HCT116 (cell line): ENCODE measurements at regions not wholly inside any gene's neighbourhood (a gene's known extent, or its start where the extent isn't known, plus 50 kb on each side); places are given as distances from the start of the nearest gene placed in this dataset.

Source experiments
- ATAC-seq: fragments of 200-7000 bp; cut with Tn5 transposase; 2 replicates; pipeline ENCODE4 v1.9.1; 2020; ENCODE audit warnings: mild to moderate bottlenecking, moderate library complexity
- BruUV-seq: library from RNA; stranded (reverse); fragments of 400-500 nt; replicated peaks from 2 replicates; lab custom pipeline; 2021; lab: Mats Ljungman, UMichigan
- CTCF ChIA-PET: fragments of 300-600 bp; sonication (Branson Sonifier 250); formaldehyde crosslinking; loops from one replicate; lab custom pipeline; 2021; ENCODE audit warnings: antibody characterized with exemption; lab: Charles Lee
- POLR2A ChIA-PET: fragments of 300-600, 350-600 bp; sonication (Branson Sonifier 250); formaldehyde crosslinking; loops from one replicate; lab custom pipeline; 2021; ENCODE audit warnings: antibody characterized with exemption; lab: Charles Lee
- RAD21 ChIA-PET, 2 experiments: fragments of 300-600 bp; sonication (Branson Sonifier 250); formaldehyde crosslinking; loops; one replicate each; lab custom pipeline; 2023; ENCODE audit warnings: low total read pairs in 2 of 2; ENCODE audit not compliant: uncharacterized antibody in 2 of 2, unreplicated experiment in 2 of 2, low non-redundant PET in 1 of 2; lab: Charles Lee
- DNase-seq: peaks from one replicate; pipeline ENCODE4 v3.0.0-alpha.2; 2010; ENCODE audit warnings: low read depth, low spot score
- H2AFZ ChIP-seq: fragments of 200-600 bp; shearing (Covaris generic), sonication (generic); 2 replicates; pipeline ENCODE4 v1.6.1; 2017; ENCODE audit warnings: low read depth, mixed run types, mixed read lengths, antibody characterized with exemption, low read length; ENCODE audit not compliant: poor library complexity, severe bottlenecking
- H3K27ac ChIP-seq: 2 replicates; pipeline ENCODE4 v1.5.1; 2012; ENCODE audit warnings: low read depth, low read length
- H3K27me3 ChIP-seq: fragments of 200-600 bp; sonication (generic); 2 replicates; pipeline ENCODE4 v1.6.1; 2016; ENCODE audit warnings: mixed run types, low read length, mixed read lengths; ENCODE audit not compliant: insufficient read depth
- H3K36me3 ChIP-seq, 2 experiments: fragments of 200-500 bp in 1 of 2; fragments of 200-600 bp in 1 of 2; sonication (Bioruptor generic) in 1 of 2; sonication (generic) in 1 of 2; 2 replicates each; pipeline versions ENCODE4 v1.5.1 to v1.6.1; 2014 to 2016; ENCODE audit warnings: low read length in 2 of 2, inconsistent platforms in 1 of 2, mixed read lengths in 1 of 2, mixed run types in 1 of 2; ENCODE audit not compliant: insufficient read depth in 2 of 2, control insufficient read depth in 1 of 2
- H3K4me1 ChIP-seq, 2 experiments: fragments of 200-600 bp in 1 of 2; sonication (generic) in 1 of 2; 2 replicates each; pipeline versions ENCODE4 v1.5.1 to v1.6.1; 2012 to 2017; ENCODE audit warnings: low read length in 2 of 2, inconsistent platforms in 1 of 2, mild to moderate bottlenecking in 1 of 2, mixed read lengths in 1 of 2, mixed run types in 1 of 2, moderate library complexity in 1 of 2; ENCODE audit not compliant: insufficient read depth in 2 of 2, control insufficient read depth in 1 of 2
- H3K4me2 ChIP-seq: fragments of 200-600 bp; sonication (generic); 2 replicates; pipeline ENCODE4 v1.6.1; 2017; ENCODE audit warnings: mixed run types, low read length, mixed read lengths
- H3K4me3 ChIP-seq, 2 experiments: fragments of 200-600 bp in 1 of 2; sonication (generic) in 1 of 2; replicated peaks in 1 of 2; 2 replicates each; pipeline ENCODE4 v1.5.1; 2011 to 2016; ENCODE audit warnings: low read length in 2 of 2, control low read depth in 1 of 2, low read depth in 1 of 2, mild to moderate bottlenecking in 1 of 2, mixed read lengths in 1 of 2, mixed run types in 1 of 2
- H3K79me2 ChIP-seq: fragments of 200-600 bp; sonication (generic); 2 replicates; pipeline ENCODE4 v1.6.1; 2017; ENCODE audit warnings: mild to moderate bottlenecking, mixed run types, low read length, moderate library complexity, mixed read lengths; ENCODE audit not compliant: insufficient read depth
- H3K9ac ChIP-seq: fragments of 200-600 bp; sonication (generic); 2 replicates; pipeline ENCODE4 v1.6.1; 2016; ENCODE audit warnings: low read length, mixed read lengths
- H3K9me2 ChIP-seq: fragments of 200-600 bp; sonication (generic), shearing (Covaris generic); 2 replicates; pipeline ENCODE4 v1.6.1; 2017; ENCODE audit warnings: mixed run types, mild to moderate bottlenecking, moderate library complexity; ENCODE audit not compliant: insufficient read depth
- H3K9me3 ChIP-seq, 2 experiments: fragments of 200-500 bp in 1 of 2; fragments of 200-600 bp in 1 of 2; sonication (Bioruptor generic) in 1 of 2; sonication (generic) in 1 of 2; 2 replicates each; pipeline ENCODE4 v1.6.1; 2014 to 2017; ENCODE audit warnings: low read length in 2 of 2, mixed read lengths in 2 of 2, inconsistent platforms in 1 of 2, low read depth in 1 of 2, mild to moderate bottlenecking in 1 of 2, mixed run types in 1 of 2, moderate library complexity in 1 of 2; ENCODE audit not compliant: control insufficient read depth in 1 of 2, insufficient read depth in 1 of 2
- H4K20me1 ChIP-seq: fragments of 200-600 bp; sonication (generic), shearing (Covaris generic); 2 replicates; pipeline ENCODE4 v1.6.1; 2017; ENCODE audit warnings: mixed run types, mild to moderate bottlenecking, moderate library complexity; ENCODE audit not compliant: insufficient read depth
- CBX3 ChIP-seq: IDR thresholded peaks from 2 replicates; pipeline ENCODE4 v1.6.1; 2012; ENCODE audit warnings: low read depth
- CTCF ChIP-seq, 3 experiments: fragments of 200-600 bp in 1 of 3; sonication (generic) in 1 of 3; IDR thresholded peaks in 2 of 3; conservative IDR thresholded peaks in 1 of 3; 2 replicates each; pipeline ENCODE4 v1.5.1; 2012 to 2017; ENCODE audit warnings: low read depth in 2 of 3, low read length in 2 of 3, antibody characterized with exemption in 1 of 3, borderline replicate concordance in 1 of 3, control low read depth in 1 of 3, mild to moderate bottlenecking in 1 of 3, mixed read lengths in 1 of 3, mixed run types in 1 of 3, moderate library complexity in 1 of 3; ENCODE audit not compliant: insufficient read depth in 1 of 3
- EGR1 ChIP-seq: IDR thresholded peaks from 2 replicates; pipeline ENCODE4 v1.6.1; 2012; ENCODE audit warnings: low read depth
- ELF1 ChIP-seq: IDR thresholded peaks from 2 replicates; pipeline ENCODE4 v1.6.1; 2012; ENCODE audit warnings: low read depth, borderline replicate concordance
- EZH2 ChIP-seq: fragments of 200-600 bp; sonication (generic); IDR thresholded peaks from 2 replicates; pipeline ENCODE4 v1.6.1; 2017; ENCODE audit warnings: antibody characterized with exemption, mixed run types
- EZH2phosphoT487 ChIP-seq: fragments of 200-600 bp; IDR thresholded peaks from 2 replicates; pipeline ENCODE4 v1.6.1; 2018; ENCODE audit warnings: antibody characterized with exemption, borderline replicate concordance
- FOSL1 ChIP-seq: IDR thresholded peaks from 2 replicates; pipeline ENCODE4 v1.6.1; 2012; ENCODE audit warnings: low read depth
- POLR2AphosphoS5 ChIP-seq: IDR thresholded peaks from 2 replicates; pipeline ENCODE4 v1.6.1; 2011; ENCODE audit warnings: mild to moderate bottlenecking, low read depth, low read length, moderate library complexity
- RAD21 ChIP-seq: IDR thresholded peaks from 2 replicates; pipeline ENCODE4 v1.6.1; 2012; ENCODE audit warnings: low read depth, mild to moderate bottlenecking
- SIN3A ChIP-seq: IDR thresholded peaks from 2 replicates; pipeline ENCODE4 v1.6.1; 2012; ENCODE audit warnings: low read depth
- SP1 ChIP-seq: IDR thresholded peaks from 2 replicates; pipeline ENCODE4 v1.6.1; 2012; ENCODE audit warnings: low read depth
- SRF ChIP-seq: IDR thresholded peaks from 2 replicates; pipeline ENCODE4 v1.6.1; 2012; ENCODE audit warnings: low read depth
- TCF7L2 ChIP-seq: IDR thresholded peaks from 2 replicates; pipeline ENCODE4 v1.7.0; 2011; ENCODE audit warnings: borderline replicate concordance, inconsistent platforms; ENCODE audit not compliant: insufficient read depth, insufficient read length; ENCODE audit errors: extremely low read depth
- ZFX ChIP-seq: fragments of 450-650 bp; IDR thresholded peaks from 2 replicates; pipeline ENCODE4 v1.6.1; 2017
- ZNF274 ChIP-seq: fragments of 200-500 bp; sonication (Bioruptor generic); IDR thresholded peaks from 2 replicates; pipeline ENCODE4 v1.6.1; 2014; ENCODE audit warnings: mild to moderate bottlenecking, low read depth, low read length, inconsistent platforms
- intact Hi-C: fragments of 100-400 bp; cut with micrococcal nuclease; formaldehyde crosslinking; loops from 2 replicates; pipeline ENCODE4 v1.10.0; 2022
- TF ChIP-seq, protein P1 (sequence below): IDR thresholded peaks from 2 replicates; pipeline ENCODE4 v1.6.1; 2012

DNA sequence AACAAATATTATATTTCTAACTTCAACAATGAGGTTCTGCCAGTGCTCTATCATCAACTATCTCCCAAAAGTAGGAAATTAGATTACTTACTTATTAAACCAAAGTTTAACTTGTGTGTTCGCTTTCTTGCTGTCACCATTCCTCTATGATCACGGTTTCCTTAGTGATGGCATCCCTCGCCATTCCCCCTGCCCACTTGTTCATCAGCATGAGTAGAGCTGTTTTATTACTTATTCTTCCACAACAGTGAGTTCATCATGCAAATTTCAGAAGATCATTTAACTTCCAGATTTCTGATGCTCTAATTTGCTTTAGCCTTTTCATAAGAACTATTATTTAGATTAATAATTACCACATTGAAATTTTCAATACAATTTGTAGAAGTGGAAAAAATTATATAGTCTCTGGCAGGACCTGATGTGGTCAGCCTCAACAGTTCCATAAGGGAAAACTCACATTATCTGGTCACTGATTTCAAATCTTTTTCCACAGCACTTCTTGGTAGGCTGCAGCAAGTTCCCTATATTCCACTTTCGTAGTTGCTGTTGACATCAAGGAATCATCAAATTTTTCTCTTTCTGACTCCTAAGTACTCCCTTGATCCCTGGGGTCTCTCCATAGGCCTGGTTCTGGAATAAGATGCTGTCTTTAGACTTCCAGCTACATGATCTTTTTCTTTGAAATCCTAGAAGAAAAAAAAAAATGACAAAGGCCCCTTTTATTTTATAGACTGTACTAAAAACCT is 174.6 kb downstream of the RASSF9 start (continued):
- no peak for TF ChIP-seq EZH2phosphoT487
- no peak for TF ChIP-seq CTCF (IDR thresholded peaks at IDR 0.05 in 2 of 3, conservative IDR thresholded peaks at IDR 0.05 in 1 of 3; ENCODE audit: borderline replicate concordance in 1 of 3, insufficient read depth in 1 of 3, low read depth in 2 of 3, low read length in 2 of 3)
- TF ChIP-seq FOSL1, result no peak
- TF ChIP-seq EZH2, result no peak
- TF ChIP-seq POLR2AphosphoS5, result no peak
- TF ChIP-seq CBX3, result no peak
- TF ChIP-seq SP1, result no peak
- TF ChIP-seq SIN3A, result no peak
- no peak for TF ChIP-seq SRF
- TF ChIP-seq ELF1, result no peak
- TF ChIP-seq EGR1, result no peak
- TF ChIP-seq ZFX, result no peak

- ATAC-seq, result no peak
- H4K20me1 ChIP-seq, result no peaks in the 10 kb centered on the region
- H3K27ac ChIP-seq, result no peak overlapping the region
- ChIA-PET POLR2A (no interaction called here), RAD21 (no interaction called here), CTCF (no interaction called here)
- no peak for DNase-seq
- TF ChIP-seq EZH2, result no peak
- no peak for TF ChIP-seq TCF7L2
- no peak for TF ChIP-seq CTCF (IDR thresholded peaks at IDR 0.05 in 2 of 3, conservative IDR thresholded peaks at IDR 0.05 in 1 of 3; ENCODE audit: borderline replicate concordance in 1 of 3, insufficient read depth in 1 of 3, low read depth in 2 of 3, low read length in 2 of 3)
- no peak for TF ChIP-seq RAD21
- no peak for TF ChIP-seq EZH2phosphoT487
- no peak for TF ChIP-seq SP1
- no peak for TF ChIP-seq ZNF274
- TF ChIP-seq, protein P1, sequence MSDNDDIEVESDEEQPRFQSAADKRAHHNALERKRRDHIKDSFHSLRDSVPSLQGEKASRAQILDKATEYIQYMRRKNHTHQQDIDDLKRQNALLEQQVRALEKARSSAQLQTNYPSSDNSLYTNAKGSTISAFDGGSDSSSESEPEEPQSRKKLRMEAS, result no peak
- no peak overlapping the region for H3K9ac ChIP-seq
- H2AFZ ChIP-seq, result no peak overlapping the region
- no peaks in the 10 kb centered on the region for H3K36me3 ChIP-seq
- H3K4me2 ChIP-seq, result no peak overlapping the region
- no peak overlapping the region for H3K4me3 ChIP-seq
- H3K4me1 ChIP-seq, result no peaks in the 10 kb centered on the region
- no peaks in the 10 kb centered on the region for H3K27me3 ChIP-seq
- no peaks in the 10 kb centered on the region for H3K79me2 ChIP-seq
- no TSS peak for BruUV-seq
- intact Hi-C loops, result no loop called here
- H3K9me3 ChIP-seq, result no peaks in the 10 kb centered on the region
- no peaks in the 10 kb centered on the region for H3K9me2 ChIP-seq
These were observed 174.0 kb downstream of the RASSF9 start for GRCh38 chr12:85662207-85662602.
